DMS153 (cell line): ENCODE measurements at regions not wholly inside any gene's neighbourhood (a gene's known extent, or its start where the extent isn't known, plus 50 kb on each side); places are given as distances from the start of the nearest gene placed in this dataset.

ENCODE experiments used
- DNase-seq: peaks from one replicate; lab custom pipeline; 2025; lab: John Stamatoyannopoulos, UW

GRCh38 chrX:147699061-147699460 is 212.7 kb upstream of the FMR1 start:
- peak; percentile 12 for DNase-seq

DNA sequence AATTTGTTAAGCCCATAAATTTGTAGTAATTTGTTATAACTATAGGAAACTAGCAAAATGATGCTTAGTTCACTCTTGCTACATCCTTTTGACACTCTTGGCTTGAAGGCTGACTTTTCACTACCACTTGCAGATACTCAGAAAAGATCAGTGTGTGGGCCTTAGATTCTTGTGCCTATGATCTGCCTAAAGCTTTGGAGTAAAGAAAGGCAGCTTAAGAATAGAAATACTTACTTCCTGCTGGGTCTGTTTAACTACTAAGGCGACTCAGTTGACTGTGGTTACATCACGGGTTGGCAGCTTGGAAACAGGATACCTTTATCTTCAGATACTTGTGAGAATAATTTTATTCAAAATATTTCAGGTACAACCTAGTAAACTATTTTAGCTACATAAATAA is 201.4 kb upstream of the FMR1 start:
- no peak for DNase-seq

DNA sequence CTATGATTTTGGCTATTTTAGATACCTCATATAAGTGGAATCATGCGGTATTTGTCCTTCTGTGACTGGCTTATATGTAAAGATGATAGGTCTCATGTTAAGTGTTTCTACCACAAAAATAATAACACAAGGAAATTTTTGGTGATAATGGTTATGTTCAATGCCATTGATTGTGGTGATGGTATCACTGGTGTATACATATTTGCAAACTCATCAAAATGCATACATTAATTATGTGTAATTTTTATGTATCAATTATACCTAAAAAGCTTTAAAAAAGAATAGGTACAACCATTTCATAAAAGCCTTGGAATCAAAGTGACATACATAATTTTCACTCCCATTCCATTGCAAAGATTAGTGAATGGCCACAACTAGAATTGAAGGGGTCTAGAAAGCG is 178.3 kb upstream of the FMR1 start:
- DNase-seq: no peak

- DNase-seq: no peak
Measured at GRCh38 chrX:147735364-147735763, 176.4 kb upstream of the FMR1 start.

- DNase-seq: no peak
Measured at GRCh38 chrX:147736045-147736444, 175.7 kb upstream of the FMR1 start.

DNA sequence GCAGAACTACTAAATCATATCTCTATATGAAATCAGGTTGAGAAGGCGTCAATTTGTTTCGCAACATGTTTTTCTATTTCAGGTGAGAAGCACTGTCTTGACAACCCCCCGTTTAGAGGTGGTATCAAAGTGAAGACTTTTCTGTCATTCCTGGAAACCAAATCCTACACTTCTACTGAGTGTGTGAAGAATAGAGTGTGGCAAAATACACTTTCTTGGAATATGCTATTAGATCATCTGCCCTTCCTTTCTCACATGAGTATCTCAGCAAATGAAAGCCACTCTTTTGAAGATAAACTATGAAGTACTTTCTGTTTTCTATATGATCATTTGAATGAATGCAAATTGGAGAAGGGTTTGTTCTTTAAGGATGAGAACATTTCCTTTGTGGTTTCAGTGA is 174.0 kb upstream of the FMR1 start:
- DNase-seq: no peak

DNA sequence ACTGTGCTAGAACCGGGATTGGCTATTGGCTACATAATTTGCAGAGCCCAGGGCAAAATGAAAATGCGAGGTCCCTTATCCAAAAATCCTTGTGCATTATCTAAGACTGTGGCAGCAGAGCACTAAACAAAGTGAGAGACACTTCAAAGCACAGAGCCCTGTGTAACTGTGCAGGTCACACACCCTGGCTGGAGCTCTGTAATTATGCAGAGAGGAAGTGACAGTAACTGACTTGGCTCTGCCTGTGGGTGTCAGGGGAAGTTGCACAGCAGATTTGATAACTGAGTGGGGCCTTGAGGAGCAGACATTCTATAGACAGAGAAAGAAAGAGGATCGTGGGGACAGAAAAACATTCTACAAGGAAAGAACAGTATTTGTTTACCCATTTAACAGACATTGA is 173.5 kb upstream of the FMR1 start:
- no peak for DNase-seq

DNA sequence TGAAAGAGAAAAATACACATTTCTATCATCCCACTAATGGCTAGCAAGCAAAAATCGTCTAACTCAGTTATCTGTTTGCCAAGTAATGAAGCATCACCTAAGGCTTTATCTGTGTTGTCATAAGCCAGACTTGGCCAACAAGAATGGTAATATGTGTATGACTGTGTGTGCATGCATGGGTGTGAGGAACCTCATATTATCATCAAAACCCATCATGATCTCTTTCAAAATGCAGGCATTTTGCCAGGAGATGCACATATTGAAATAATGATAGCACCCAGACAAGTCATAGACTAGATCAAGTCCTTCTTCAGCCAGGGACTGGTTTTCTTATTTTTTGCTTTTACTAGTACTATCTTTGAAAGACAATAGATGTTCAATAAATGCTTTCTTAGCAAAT is 172.5 kb upstream of the FMR1 start:
- no peak for DNase-seq

DNA sequence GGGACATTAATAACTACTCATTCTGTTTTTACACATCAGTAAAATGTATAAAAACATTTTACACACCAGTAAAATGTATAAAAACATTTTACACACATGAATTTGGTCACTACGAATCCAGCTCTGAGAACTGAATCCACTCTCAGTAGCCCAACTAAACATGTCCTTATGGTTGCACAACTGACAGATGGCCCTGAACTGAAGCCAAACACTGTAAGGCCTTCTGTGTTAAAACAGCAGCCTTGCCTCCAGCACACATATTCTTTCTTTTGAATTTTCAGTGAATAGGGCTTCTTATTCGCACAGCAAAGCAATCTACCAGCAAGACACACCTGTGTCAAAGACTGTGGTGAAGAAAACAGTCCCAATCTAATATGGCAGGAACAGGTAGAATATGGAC is 169.9 kb upstream of the FMR1 start:
- DNase-seq: no peak

DNA sequence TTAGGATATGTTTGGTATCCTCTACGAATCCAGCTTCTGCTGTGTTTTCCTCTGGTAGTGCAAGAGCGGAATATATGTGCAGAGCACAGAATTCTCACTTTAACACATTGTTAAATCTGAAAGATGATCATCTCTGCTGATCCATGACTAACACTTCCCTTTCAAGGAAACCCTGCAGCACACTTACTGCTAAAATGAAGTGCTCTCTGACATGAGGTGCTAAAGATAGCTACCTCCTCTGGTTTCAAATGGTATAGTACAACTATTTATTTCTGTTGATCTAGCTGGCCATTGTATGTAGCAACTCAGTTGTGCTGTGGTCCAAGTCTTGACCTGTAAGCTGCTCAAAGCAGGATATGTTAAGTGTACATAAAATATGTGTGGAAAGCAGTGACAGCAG is 162.4 kb upstream of the FMR1 start:
- DNase-seq: no peak

DNA sequence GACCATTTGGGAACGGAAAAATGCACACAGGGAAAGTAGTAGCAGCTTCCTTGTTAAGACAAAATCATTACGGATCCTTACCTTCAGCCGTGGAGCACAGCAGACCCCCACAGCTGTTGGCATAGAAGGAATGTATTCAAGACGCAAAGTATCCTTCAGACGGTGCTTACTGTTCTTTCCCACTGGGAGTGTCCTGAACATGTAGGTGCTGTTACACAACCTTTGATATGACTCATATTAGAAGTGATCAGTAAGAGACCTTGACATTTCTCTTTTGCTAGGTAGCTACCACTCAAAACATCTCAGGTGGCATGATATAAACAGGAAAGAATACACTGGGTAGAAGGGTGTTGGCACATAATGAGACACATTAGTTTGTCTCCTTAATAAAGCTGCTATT is 154.0 kb upstream of the FMR1 start:
- no peak for DNase-seq

DNA sequence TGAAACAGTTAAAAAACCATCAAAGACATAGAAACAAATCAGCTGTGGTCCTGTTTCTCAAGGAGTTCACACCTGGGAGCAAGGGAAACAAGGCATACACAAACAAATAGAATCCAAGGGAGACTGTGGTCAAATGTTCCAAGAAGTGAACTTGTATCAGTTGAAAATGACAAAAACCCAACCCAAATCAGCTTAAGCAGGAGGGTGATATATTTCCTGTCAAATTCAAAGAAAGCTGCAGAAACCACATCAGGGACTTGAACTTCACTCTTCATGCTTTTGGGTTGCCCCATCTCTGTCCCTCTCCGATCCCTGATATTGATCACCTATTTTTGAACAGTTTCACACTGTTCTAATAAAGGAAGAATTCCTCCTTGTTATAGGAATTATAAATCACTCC is 148.6 kb upstream of the FMR1 start:
- DNase-seq: no peak

- no peak for DNase-seq
Measured at GRCh38 chrX:147764868-147765267, 146.9 kb upstream of the FMR1 start.

- no peak for DNase-seq
Measured at GRCh38 chrX:147770858-147771257, 140.9 kb upstream of the FMR1 start.

- DNase-seq: no peak
Measured at GRCh38 chrX:147776988-147777387, 134.7 kb upstream of the FMR1 start.

- DNase-seq: no peak
Measured at GRCh38 chrX:147779173-147779572, 132.5 kb upstream of the FMR1 start.

DNA sequence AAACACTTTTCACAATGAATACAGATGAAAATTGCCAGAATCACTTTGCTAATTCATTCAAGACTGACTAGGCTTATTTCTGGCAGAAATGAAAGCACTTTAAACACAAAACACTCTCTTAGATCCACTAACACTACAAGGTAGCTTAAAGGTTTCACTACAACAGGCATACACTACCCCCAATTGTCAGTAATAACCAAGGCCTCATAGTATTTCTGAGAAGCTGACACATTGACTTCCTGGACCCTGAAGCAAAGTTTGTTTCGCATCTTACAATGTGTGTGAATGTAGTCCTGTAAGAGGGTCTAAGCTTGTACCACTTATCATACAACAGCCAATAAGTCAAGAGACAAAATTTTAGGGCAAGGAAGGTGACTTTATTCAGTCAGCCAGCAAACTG is 129.9 kb upstream of the FMR1 start:
- no peak for DNase-seq

GRCh38 chrX:147788641-147789350 is 122.9 kb upstream of the FMR1 start:
- no peak for DNase-seq

- no peak for DNase-seq
Measured at GRCh38 chrX:147800663-147801062, 111.1 kb upstream of the FMR1 start.

- DNase-seq: peak; percentile 45
Measured at GRCh38 chrX:147803948-147804347, 107.8 kb upstream of the FMR1 start.

DNA sequence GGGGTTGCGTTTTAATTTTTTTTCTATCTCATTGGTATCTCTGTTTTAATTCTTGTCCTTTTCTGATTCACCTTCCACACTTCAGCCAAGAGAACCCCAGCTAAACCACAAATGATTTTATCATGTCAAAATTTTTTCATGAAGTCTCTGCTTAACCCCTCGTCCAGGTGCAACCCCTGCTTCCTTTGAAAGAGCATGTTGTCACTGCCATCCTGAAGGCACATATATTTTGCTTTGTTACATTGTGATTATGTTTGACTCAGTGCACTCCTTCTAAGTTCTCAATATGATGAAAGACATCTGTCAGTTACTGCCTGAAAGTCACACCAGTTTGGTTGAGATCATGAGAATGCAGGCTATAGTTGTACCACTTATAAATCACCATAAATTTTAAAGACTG is 99.9 kb upstream of the FMR1 start:
- no peak for DNase-seq

- DNase-seq: no peak
Measured at GRCh38 chrX:147827070-147827469, 84.6 kb upstream of the FMR1 start.

- no peak for DNase-seq
Measured at GRCh38 chrX:147828719-147829118, 83.0 kb upstream of the FMR1 start.

GRCh38 chrX:147832707-147833348 is 78.9 kb upstream of the FMR1 start:
- no peak for DNase-seq
